Hepatocyte (in vitro differentiated cells): ENCODE measurements at regions not wholly inside any gene's neighbourhood (a gene's known extent, or its start where the extent isn't known, plus 50 kb on each side); places are given as distances from the start of the nearest gene placed in this dataset.

Source experiments
- DNase-seq: peaks from one replicate; pipeline ENCODE4 v3.0.0-alpha.2; 2016; ENCODE audit warnings: low spot score
- H2AFZ ChIP-seq: fragments of 200-600 bp; sonication (generic); 2 replicates; pipeline ENCODE4 v1.6.0; 2016; ENCODE audit warnings: antibody characterized with exemption, mild to moderate bottlenecking
- H3K27ac ChIP-seq: fragments of 200-600 bp; sonication (generic); 2 replicates; pipeline ENCODE4 v1.5.1; 2016; ENCODE audit warnings: mild to moderate bottlenecking
- H3K27me3 ChIP-seq: fragments of 200-600 bp; sonication (generic); 2 replicates; pipeline ENCODE4 v1.6.1; 2016
- H3K36me3 ChIP-seq: fragments of 200-600 bp; sonication (generic); replicated peaks from 2 replicates; pipeline ENCODE4 v1.5.1; 2016; ENCODE audit warnings: low read depth; ENCODE audit not compliant: insufficient read depth
- H3K4me1 ChIP-seq: fragments of 200-600 bp; sonication (generic); 2 replicates; pipeline ENCODE4 v1.5.1; 2016; ENCODE audit warnings: mild to moderate bottlenecking, moderate library complexity; ENCODE audit not compliant: insufficient read depth
- H3K4me2 ChIP-seq: fragments of 200-600 bp; sonication (generic); 2 replicates; pipeline ENCODE4 v1.6.0; 2016
- H3K4me3 ChIP-seq: fragments of 200-600 bp; sonication (generic); 2 replicates; pipeline ENCODE4 v1.5.1; 2016; ENCODE audit warnings: mild to moderate bottlenecking
- H3K79me2 ChIP-seq: fragments of 200-600 bp; sonication (generic); 2 replicates; pipeline ENCODE4 v1.6.0; 2017; ENCODE audit warnings: mild to moderate bottlenecking
- H3K9me2 ChIP-seq: fragments of 200-600 bp; sonication (generic); replicated peaks from 2 replicates; pipeline ENCODE4 v1.6.0; 2017; ENCODE audit warnings: mild to moderate bottlenecking; ENCODE audit not compliant: insufficient read depth
- H3K9me3 ChIP-seq: fragments of 200-600 bp; sonication (generic); 2 replicates; pipeline ENCODE4 v1.5.1; 2016; ENCODE audit warnings: low read depth, mild to moderate bottlenecking
- H4K20me1 ChIP-seq: fragments of 200-600 bp; sonication (generic); 2 replicates; pipeline ENCODE4 v1.6.0; 2016; ENCODE audit warnings: mild to moderate bottlenecking; ENCODE audit not compliant: insufficient read depth, poor library complexity, severe bottlenecking
- EZH2 ChIP-seq: fragments of 200-600 bp; sonication (generic); IDR thresholded peaks from 2 replicates; pipeline ENCODE4 v1.6.1; 2016; ENCODE audit warnings: antibody characterized with exemption, mild to moderate bottlenecking, borderline replicate concordance
- EZH2phosphoT487 ChIP-seq: fragments of 200-600 bp; sonication (generic); IDR thresholded peaks from one replicate; pipeline ENCODE4 v1.6.1; 2018; ENCODE audit warnings: antibody characterized with exemption, mild to moderate bottlenecking, low read depth, moderate library complexity; ENCODE audit not compliant: unreplicated experiment, severe bottlenecking
- WGBS: methylation state at CpG from one replicate; pipeline ENCODE4 v1.1.6; 2016; ENCODE audit warnings: low lambda C conversion rate; ENCODE audit errors: missing lambda C conversion rate; 5-methylcytosine and 5-hydroxymethylcytosine counted together
- TF ChIP-seq, protein P1 (sequence below): fragments of 200-600 bp; sonication (generic); IDR thresholded peaks from 2 replicates; pipeline ENCODE4 v1.5.1; 2016; ENCODE audit warnings: antibody characterized with exemption, mild to moderate bottlenecking; ENCODE audit not compliant: poor library complexity

DNA sequence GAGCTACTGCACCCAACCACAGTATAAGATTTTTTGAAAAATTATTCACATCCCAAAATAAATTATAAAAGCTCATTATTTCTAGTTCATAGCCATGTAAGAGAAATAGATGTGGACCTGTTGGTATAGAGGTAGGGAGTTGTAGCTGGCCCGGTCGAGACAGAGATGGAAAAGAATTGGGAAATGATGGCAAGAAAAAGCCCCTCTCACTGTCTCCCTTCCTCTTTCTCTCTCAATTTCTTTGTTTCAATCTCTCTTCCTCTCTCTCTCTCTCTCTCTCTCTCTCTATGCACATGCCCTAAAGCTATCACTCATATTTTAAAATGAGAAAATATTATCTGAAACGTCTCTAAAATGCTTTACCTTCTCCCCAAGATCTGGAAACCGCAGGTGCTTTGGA, 80.7 kb upstream of the CD83 start:
- H3K36me3 ChIP-seq = no peaks in the 10 kb centered on the region
- H3K27ac ChIP-seq = no peak overlapping the region
- H3K79me2 ChIP-seq = no peaks in the 10 kb centered on the region
- H4K20me1 ChIP-seq = no peaks in the 10 kb centered on the region
- no peaks in the 10 kb centered on the region for H3K9me3 ChIP-seq
- no peak overlapping the region for H3K4me2 ChIP-seq
- H3K4me1 ChIP-seq = peaks cover 2% of the 10 kb centered on the region
- 66% methylated on average over 4 of the region's 4 CpGs for WGBS
- DNase-seq = no peak
- H3K4me3 ChIP-seq = no peak overlapping the region
- H3K27me3 ChIP-seq = no peaks in the 10 kb centered on the region
- TF ChIP-seq, protein P1, sequence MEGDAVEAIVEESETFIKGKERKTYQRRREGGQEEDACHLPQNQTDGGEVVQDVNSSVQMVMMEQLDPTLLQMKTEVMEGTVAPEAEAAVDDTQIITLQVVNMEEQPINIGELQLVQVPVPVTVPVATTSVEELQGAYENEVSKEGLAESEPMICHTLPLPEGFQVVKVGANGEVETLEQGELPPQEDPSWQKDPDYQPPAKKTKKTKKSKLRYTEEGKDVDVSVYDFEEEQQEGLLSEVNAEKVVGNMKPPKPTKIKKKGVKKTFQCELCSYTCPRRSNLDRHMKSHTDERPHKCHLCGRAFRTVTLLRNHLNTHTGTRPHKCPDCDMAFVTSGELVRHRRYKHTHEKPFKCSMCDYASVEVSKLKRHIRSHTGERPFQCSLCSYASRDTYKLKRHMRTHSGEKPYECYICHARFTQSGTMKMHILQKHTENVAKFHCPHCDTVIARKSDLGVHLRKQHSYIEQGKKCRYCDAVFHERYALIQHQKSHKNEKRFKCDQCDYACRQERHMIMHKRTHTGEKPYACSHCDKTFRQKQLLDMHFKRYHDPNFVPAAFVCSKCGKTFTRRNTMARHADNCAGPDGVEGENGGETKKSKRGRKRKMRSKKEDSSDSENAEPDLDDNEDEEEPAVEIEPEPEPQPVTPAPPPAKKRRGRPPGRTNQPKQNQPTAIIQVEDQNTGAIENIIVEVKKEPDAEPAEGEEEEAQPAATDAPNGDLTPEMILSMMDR = no peak
- no peak for TF ChIP-seq EZH2
- TF ChIP-seq EZH2phosphoT487 = no peak
- H3K9me2 ChIP-seq = no peaks in the 10 kb centered on the region
- no peak overlapping the region for H2AFZ ChIP-seq

DNA sequence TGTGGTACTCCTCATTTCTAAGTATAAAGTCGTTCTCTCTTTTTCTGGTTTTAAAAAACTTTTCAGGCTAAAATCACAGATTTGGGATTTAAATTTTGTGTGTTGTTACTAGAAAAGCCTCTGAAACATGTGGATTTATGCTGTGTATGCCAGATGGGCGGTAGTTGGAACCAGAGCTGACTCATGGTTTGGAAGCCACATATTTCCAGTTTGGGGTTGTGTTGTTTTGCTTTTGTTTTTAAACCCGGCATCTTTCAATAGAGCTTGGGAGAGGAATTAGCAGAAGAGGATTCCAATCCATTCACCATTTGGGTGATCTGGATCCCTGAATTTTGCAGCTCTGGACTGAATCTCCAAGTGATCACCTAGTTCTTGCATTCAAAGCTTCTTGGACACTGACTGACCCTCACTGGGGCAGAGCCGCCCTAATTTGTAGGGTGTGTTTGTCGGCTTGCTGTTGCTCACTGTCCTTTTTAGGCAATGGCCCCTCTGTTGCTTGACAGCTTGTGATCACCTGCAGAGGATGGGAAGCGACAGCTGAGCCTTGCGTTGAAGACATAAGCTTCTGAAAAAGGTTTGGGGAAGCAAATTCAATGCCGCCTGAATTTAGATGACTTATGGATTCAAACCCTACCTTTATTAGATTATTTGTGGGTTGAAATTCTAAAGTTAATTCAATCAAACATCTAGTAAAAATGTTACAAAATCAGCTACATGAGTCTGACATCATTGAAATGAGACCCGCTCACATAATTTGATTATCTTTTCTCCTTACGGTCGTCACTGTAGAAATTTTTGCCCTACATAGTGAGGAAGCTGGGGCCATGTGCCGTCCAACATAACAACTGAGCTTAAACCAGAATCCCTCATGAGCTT, 79.9 kb upstream of the CD83 start:
- H3K79me2 ChIP-seq = no peaks in the 10 kb centered on the region
- DNase-seq = no peak
- H3K27me3 ChIP-seq = no peaks in the 10 kb centered on the region
- TF ChIP-seq EZH2 (no peak), EZH2phosphoT487 (no peak)
- TF ChIP-seq, protein P1 = no peak
- no peaks in the 10 kb centered on the region for H4K20me1 ChIP-seq
- H3K9me2 ChIP-seq = no peaks in the 10 kb centered on the region
- 83% methylated on average over 12 of the region's 12 CpGs for WGBS
- H3K36me3 ChIP-seq = no peaks in the 10 kb centered on the region
- no peak overlapping the region for H2AFZ ChIP-seq
- H3K27ac ChIP-seq = no peak overlapping the region
- peaks cover 2% of the 10 kb centered on the region for H3K4me1 ChIP-seq
- H3K9me3 ChIP-seq = no peaks in the 10 kb centered on the region
- no peak overlapping the region for H3K4me2 ChIP-seq
- no peak overlapping the region for H3K4me3 ChIP-seq

DNA sequence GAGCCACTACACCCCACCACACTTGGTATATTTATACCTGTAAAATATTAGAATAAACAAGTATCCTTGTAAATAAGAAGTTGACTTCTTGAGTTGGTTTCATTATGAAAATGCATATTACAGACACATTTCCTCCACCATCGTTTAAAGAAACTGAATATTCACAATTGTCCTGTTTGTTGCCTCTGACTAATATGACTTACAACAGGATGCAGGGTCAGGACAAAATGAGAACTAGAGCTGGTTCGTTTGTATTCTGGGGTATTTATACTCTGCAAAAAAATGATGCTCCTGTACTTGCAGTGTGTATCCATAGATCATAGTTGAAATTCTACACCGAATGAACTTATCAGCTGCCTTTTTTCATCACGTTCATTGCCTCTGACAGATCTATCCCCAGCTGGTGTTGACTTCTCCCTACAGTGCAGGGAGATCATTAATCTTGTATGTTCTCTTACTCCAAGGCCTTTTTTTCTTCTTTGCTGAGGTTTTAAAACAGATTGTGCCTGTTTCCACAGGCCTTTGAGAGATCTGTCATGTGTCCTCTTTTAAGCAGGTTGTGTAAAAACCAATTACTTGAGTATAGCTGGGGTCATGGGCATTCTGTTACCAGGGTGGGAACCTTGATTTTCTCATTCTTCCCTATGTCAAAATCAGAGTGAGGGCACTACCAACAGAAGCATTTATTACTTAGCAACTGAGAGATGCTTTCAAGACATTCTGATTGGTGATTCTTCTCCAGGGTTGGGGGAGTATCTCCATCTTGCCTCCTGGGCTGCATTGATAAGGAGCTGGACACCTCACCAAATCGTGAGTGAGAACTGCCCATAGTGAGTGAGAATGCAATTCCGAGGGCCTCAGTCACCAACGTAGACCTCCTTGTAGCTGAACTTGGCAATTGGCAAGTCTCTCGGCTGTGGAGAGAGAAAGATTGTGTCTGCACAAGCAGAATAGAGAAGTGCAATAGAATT, 78.8 kb upstream of the CD83 start:
- Histone ChIP-seq H4K20me1 (no peaks in the 10 kb centered on the region), H2AFZ (no peak overlapping the region), H3K4me2 (no peak overlapping the region), H3K9me3 (no peaks in the 10 kb centered on the region), H3K79me2 (no peaks in the 10 kb centered on the region), H3K4me3 (no peak overlapping the region), H3K27ac (no peak overlapping the region), H3K27me3 (no peaks in the 10 kb centered on the region), H3K4me1 (peaks cover 2% of the 10 kb centered on the region), H3K9me2 (no peaks in the 10 kb centered on the region), H3K36me3 (no peaks in the 10 kb centered on the region)
- no peak for DNase-seq
- WGBS = 51% methylated on average over 8 of the region's 8 CpGs
- TF ChIP-seq EZH2phosphoT487 (no peak), EZH2 (no peak)
- TF ChIP-seq, protein P1 = no peak
